HG02759 (cell line): ENCODE measurements at regions not wholly inside any gene's neighbourhood (a gene's known extent, or its start where the extent isn't known, plus 50 kb on each side); places are given as distances from the start of the nearest gene placed in this dataset.
"Not testable (repeated sequence)": the region's sequence is repeated elsewhere in the genome, so short reads cannot be mapped to it uniquely, and the experiment has no call there.

Experiments
- ATAC-seq: cut with Tn5 transposase; IDR thresholded peaks from one replicate; pipeline ENCODE4 v1.9.1; 2021; ENCODE audit warnings: mild to moderate bottlenecking, moderate library complexity; ENCODE audit not compliant: unreplicated experiment

- not testable (repeated sequence) for ATAC-seq
These were observed 2777.4 kb upstream of the TPTE start for GRCh38 chr21:7743940-7744339.

DNA sequence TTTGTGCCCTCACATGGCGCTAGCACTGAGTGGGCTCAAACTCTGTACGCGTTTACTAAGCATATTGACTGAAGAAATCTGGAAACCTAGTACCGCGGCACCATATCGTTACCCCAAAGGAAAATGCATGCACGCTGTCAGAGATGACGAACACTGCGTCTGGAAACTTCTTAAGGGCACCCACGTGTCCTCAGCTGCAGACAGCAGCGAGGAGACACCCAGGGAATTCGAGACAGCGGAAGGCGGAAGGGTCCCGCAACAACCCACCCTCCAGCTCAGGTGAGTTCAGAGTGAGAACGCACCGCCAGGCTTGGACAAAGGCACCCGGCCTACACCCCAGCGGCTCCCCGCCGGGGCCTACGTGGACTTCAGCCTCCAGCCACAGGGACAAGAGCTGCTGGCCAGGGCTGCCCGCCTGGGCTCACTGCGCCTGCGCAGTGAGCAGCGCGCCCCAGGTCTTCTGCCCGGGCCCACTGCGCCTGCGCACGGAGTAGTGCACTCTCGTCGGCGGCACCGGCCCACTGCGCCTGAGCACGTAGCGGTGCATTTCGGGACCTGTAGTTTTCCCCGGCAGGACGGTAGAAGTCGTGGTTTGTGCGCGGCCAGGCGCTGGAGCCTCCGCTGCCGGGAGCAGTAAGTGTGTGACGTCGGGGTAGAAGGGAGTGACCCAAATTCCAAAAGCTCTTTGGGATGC is 2776.8 kb upstream of the TPTE start:
- peak; percentile 98 for ATAC-seq

DNA sequence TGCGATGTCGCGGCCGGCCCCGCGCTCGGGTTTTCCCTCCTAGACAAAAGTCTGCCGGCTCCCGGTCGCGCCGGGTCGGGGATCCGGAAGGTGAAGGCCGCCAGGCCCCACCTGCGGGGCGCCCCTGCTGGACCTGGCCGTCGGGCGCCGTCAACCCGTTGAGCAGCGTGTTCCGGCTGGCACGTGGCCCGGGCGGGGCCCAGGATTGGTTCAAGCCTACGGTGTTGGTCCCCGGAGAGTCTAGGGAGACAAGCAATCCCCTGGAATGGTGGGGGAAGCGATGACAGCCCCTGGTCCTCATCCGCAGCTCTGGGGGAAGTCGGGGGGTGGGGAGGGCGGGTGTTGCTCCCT is 2776.3 kb upstream of the TPTE start:
- ATAC-seq: peak; percentile 80

- ATAC-seq: not testable (repeated sequence)
These were observed 2773.4 kb upstream of the TPTE start for GRCh38 chr21:7747964-7748363.

- ATAC-seq: not testable (repeated sequence)
These were observed 2768.8 kb upstream of the TPTE start for GRCh38 chr21:7752611-7753010.

- peak; percentile 81 for ATAC-seq
These were observed 2768.0 kb upstream of the TPTE start for GRCh38 chr21:7753380-7753877.

DNA sequence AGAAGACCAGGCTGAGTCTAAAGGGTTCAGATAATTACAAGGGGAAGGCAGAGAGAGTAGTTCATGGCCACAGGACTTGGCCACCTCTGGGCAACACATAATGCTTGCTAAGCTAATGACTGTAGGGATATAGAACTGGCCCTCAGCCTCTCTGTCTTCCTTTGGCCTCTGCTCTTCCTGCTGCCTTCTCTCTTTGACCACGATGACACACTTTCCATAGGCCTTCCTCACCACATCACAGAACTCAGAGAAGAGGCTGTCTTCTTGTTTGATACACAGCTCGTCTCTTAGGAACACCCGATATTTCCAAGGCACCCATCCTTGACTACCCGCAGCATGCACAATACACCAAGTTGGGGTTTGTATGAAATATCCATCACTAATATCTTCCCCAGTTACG is 2751.4 kb upstream of the TPTE start:
- not testable (repeated sequence) for ATAC-seq

DNA sequence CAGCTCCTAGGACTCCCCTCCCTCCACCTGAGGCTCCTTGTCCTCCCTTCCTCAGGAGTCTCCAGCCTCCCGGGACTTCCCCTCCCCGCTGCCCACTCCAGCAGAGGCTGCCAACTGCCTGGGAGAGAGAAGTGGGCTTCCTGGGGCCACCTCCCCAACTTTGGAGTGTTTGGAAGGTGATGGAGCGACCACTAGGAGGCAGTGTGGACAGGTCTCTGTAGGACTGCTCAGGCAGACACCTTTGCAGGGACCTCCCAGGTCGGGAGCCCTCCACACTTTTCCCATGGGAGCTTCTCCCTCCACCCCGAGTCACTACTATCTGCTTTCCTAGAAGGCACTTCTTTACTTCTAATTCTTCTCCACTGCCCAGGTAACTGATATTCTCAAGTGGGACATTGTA is 2747.2 kb upstream of the TPTE start:
- ATAC-seq: not testable (repeated sequence)

DNA sequence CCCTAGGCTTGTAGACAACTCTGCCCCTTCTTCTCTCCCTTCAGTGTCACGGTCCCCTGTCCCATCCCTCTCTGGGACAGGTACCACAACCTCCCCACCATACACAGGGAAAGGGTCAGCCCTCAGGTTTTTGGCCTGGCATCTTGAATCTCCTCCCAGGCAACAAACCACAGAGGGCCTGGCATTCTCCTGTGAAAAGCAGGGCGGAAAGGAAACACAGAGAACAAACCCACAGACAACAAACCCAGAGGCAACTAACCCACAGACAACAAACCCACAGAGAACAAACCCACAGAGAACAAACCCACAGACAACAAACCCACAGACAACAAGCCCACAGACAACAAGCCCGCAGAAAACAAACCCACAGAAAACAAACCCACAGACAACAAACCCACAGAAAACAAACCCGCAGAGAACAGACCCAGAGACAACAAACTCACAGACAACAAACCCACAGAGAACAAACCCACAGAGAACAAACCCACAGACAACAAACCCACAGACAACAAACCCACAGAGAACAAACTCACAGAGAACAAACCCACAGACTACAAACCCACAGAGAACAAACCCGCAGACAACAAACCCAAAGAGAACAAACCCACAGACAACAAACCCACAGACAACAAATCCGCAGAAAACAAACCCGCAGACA is 2745.9 kb upstream of the TPTE start:
- ATAC-seq: not testable (repeated sequence)

GRCh38 chr21:7776035-7776434 is 2745.3 kb upstream of the TPTE start:
- not testable (repeated sequence) for ATAC-seq

- not testable (repeated sequence) for ATAC-seq
These were observed 2744.8 kb upstream of the TPTE start for GRCh38 chr21:7776622-7777021.

DNA sequence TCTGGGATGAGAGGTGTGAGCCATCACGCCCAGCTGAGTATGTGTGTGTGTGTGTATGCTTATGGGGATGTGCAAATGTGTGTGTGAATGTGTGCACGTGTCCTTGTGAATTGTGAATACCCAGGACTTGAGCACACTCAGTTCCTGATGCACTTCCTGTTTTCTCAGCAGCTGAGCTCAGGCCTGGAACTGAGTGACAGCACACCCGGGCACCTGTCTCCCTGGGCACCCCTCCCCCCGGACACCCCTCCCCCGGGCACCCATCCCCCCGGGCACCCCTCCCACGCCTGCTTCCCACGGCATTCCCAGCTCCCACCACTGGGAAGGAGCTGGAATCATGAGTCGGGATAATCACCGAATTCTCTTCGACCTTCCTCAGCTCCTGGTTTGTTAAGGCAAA is 2744.1 kb upstream of the TPTE start:
- not testable (repeated sequence) for ATAC-seq

DNA sequence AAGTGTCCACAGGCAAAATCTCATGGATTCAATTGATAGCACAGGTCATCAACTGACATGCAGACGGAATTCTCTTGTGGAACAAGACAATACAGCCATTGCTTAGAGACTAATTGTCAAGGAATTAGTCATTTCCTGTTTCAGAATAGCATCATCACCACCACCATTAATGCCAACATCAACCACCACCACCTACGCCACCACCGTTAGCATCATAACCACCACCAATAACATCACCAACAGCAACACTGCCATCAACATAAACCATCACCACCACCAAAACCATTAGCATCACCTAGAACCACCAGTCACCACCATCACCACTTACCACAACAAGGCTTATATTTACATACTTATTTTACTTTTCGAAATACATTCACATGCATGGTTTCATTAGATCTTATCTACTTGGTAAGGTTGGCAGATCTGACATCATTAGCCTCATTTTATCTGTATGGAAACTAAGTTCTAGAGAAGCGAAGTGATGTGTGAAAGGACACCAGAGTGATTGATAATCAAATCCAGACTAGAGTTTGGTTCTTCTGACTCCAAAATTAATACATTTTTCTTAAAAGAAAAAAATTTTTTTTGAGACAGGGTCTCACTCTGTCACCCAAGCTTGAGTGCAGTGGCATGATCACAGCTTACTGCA is 2733.8 kb upstream of the TPTE start:
- not testable (repeated sequence) for ATAC-seq

DNA sequence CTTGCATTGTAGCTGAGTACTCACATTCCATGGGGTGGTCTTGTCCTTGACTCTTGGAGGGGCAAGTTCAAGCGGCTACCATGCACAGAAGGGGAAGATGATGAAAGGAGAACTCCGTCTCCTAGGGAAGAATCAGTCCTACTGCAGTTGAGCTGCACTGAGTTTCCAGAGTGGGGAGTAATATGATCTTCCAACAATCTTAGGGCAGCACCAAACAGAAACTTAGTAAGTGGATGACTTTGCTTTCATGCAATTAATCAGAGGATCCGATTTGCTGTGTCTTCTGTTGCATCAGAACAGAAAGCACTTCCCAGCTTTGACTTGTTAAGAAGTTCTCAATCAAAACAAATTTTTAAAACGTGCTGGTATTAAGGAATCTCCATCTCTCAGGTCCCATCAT is 2727.6 kb upstream of the TPTE start:
- ATAC-seq: not testable (repeated sequence)

DNA sequence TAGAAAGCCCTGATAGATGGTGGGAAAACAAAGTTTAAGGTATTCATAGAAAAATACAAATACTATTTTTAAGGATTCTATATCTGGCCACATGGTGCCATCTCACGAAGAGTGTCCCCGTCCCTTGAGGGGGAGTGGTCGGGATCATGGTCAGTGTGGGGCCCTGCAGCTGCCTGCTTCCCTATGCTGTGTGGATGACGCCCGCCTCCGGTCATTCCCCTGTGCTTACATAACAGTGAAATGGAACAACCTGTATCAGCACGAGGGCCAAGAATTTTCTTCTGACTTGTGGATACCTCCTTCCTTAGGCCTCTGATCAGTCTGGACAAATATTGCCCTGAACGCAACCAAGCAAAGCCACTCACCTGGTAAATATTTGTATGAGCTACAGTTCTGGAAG is 2724.1 kb upstream of the TPTE start:
- ATAC-seq: not testable (repeated sequence)

DNA sequence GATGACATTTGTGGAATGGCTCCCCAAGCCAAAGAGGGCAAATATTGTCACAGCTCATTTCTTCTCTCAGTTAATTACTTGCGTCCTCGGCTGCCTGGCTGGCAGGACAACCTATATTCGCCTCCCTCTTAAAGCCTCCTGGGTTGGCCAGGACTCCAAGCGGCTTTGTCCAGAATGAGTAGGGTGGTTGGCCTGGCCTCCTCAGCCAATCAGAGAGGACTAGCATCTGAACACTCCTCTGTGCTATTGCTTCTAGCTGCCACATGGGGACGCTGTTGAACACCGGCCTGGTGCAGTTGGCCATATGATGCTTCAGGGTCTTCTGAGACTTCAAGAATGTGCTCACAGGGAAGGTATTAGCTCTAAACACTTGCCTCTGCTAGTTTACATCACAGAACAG is 2722.9 kb upstream of the TPTE start:
- ATAC-seq: not testable (repeated sequence)

DNA sequence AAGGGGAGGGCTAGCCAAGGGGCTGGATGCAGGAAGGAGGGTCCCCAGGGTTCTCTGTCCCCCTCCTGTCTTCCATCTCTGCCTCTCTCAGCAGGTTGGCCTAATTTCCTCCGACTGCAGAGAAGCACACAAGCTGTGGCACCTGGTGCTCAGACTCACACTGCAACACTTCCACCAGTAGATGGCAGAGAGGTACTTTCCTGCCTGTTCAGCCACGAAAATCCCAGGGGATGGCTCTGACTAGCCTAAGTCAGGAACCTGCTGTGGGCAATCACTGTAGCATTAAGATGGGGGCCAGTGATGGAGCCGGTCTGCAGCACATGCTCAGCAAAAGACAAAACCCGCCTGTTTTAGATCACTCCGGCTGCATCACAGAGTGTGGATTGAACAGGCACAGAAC is 2721.7 kb upstream of the TPTE start:
- ATAC-seq: not testable (repeated sequence)

DNA sequence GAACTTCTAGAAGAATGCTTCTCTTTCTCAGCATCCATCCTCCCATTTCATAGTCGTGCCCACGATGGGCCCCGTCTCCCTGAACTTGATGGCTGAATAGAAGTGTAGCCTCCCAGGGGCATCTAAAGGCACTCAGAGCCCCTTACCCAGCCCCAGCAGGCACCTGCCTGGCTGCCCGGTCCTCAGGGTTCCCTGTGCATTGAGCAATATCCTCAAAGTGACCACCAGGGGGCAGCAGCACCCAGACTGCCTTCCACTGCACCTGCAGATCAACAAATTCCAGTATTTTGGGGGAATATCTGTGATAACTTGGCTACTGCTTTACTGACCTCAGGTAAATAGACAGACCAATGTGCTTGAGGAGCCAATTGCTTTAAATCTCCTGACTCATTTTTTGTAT is 2707.9 kb upstream of the TPTE start:
- not testable (repeated sequence) for ATAC-seq

DNA sequence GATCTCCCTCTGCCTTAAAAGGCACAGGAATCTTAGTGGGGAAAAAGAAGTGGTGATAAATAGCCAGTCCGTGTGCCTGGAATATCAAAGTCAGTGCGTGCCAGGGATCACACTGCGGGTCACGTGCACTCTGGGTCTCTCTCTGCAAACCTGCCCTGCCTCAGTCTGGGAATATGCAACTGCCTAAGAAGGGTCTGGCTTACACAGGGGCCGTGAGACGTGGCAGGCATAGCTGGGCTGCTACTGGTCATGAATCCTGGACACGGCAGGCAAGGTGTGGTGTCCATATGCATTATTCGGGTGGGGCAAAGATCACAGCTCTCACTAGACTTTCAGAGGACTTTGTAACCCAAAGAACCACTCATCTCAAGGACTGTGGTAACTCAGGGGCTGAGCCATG is 2704.4 kb upstream of the TPTE start:
- ATAC-seq: not testable (repeated sequence)

- not testable (repeated sequence) for ATAC-seq
These were observed 2702.1 kb upstream of the TPTE start for GRCh38 chr21:7819301-7819700.

GRCh38 chr21:7825627-7826026 is 2695.8 kb upstream of the TPTE start:
- ATAC-seq: not testable (repeated sequence)

- ATAC-seq: not testable (repeated sequence)
These were observed 2695.2 kb upstream of the TPTE start for GRCh38 chr21:7826174-7826573.
